Nephron (organoid): ENCODE measurements at regions not wholly inside any gene's neighbourhood (a gene's known extent, or its start where the extent isn't known, plus 50 kb on each side); places are given as distances from the start of the nearest gene placed in this dataset.

Source experiments
- H3K27ac Mint-ChIP-seq, 3 experiments: 2 replicates each; pipeline ENCODE4 v1.8.0; 2020; ENCODE audit warnings: mixed read lengths in 3 of 3, mild to moderate bottlenecking in 2 of 3, moderate library complexity in 1 of 3
- H3K27me3 Mint-ChIP-seq: 2 replicates; pipeline ENCODE4 v1.8.0; 2021; ENCODE audit warnings: low read depth, mild to moderate bottlenecking, moderate library complexity, mixed read lengths
- H3K36me3 Mint-ChIP-seq: 2 replicates; pipeline ENCODE4 v1.8.0; 2020; ENCODE audit warnings: low read depth, mixed read lengths
- H3K4me1 Mint-ChIP-seq: 2 replicates; pipeline ENCODE4 v1.8.0; 2020; ENCODE audit warnings: mixed read lengths
- H3K4me3 Mint-ChIP-seq, 3 experiments: 2 replicates each; pipeline ENCODE4 v1.8.0; 2020; ENCODE audit warnings: mild to moderate bottlenecking in 3 of 3, mixed read lengths in 3 of 3, moderate library complexity in 2 of 3
- H3K9me3 Mint-ChIP-seq: 2 replicates; pipeline ENCODE4 v1.8.0; 2020; ENCODE audit warnings: mixed read lengths
- TF ChIP-seq, protein P1 (sequence below), 3 experiments: fragments of 200-600 bp; sonication (generic); IDR thresholded peaks; one replicate each; pipeline ENCODE4 v1.5.0; 2021; ENCODE audit warnings: antibody characterized with exemption in 3 of 3; ENCODE audit not compliant: unreplicated experiment in 3 of 3

DNA sequence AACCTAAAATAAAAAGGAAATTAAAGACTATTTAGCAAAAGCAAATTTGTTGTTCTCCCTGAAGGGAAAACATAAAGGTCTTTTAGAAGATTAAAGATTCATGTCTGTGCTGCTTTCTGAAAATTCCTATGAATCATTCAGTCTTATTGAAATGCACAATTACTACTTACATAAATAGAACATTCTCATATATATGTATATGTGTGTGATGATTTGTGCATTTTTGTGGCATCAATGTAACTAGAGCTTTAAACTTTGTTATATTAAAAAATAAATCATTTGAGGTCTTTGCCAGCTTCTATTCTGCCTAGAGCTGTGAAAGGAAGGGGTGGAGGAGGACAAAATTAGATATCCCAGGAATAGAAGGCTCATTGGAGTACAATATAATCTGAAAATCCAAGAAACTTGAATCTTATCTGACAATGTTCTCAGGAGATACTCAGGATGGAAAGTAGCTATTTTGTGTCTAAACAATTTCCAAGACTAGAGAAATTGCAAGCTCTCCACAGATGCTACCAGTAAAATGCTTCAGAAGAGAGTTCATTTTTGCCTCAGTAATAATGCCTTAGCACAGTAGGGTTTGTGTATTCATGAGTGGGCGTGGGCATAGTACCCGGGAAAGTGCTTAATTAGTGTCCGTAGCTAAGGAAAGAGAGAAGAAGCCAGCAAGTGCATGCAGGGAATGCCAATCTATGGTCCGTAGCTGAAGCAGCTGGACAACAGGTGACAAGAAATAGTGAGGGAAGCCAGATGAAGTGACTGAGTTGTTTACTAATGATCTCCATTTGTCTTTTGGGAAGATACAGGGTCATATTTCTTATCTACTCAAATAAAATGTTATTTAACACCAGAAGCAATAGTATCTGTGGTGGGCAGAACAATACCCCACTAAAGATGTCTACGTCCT lies 395.5 kb upstream of the NBEA start:
- H3K27me3 Mint-ChIP-seq, result peaks cover 3% of the 10 kb centered on the region

DNA sequence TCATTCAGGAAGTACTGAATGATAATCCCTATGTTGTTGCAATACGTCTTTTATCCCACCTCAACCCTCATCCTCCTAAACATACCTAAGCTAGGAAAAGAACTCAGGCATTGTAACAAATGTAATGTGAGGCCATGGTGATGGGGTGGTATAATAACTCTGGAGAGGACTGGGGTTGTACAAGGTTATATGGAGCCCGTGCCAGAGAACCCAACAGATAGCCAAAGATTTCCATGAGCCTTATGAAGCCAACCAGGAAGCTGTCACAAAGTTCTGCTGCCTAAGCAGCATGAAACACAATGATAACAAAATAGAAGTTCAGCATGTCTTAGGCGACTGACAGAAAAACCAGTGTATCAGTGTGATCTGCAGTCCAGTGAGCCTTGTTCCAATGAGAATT lies 394.1 kb upstream of the NBEA start:
- Mint-ChIP-seq H3K9me3 (no peaks in the 10 kb centered on the region), H3K4me1 (peaks cover 23% of the 10 kb centered on the region), H3K4me3 (no peak overlapping the region), H3K27me3 (peaks cover 3% of the 10 kb centered on the region), H3K27ac (no peak overlapping the region), H3K36me3 (no peaks in the 10 kb centered on the region)
- TF ChIP-seq, protein P1, sequence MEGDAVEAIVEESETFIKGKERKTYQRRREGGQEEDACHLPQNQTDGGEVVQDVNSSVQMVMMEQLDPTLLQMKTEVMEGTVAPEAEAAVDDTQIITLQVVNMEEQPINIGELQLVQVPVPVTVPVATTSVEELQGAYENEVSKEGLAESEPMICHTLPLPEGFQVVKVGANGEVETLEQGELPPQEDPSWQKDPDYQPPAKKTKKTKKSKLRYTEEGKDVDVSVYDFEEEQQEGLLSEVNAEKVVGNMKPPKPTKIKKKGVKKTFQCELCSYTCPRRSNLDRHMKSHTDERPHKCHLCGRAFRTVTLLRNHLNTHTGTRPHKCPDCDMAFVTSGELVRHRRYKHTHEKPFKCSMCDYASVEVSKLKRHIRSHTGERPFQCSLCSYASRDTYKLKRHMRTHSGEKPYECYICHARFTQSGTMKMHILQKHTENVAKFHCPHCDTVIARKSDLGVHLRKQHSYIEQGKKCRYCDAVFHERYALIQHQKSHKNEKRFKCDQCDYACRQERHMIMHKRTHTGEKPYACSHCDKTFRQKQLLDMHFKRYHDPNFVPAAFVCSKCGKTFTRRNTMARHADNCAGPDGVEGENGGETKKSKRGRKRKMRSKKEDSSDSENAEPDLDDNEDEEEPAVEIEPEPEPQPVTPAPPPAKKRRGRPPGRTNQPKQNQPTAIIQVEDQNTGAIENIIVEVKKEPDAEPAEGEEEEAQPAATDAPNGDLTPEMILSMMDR (IDR thresholded peaks at IDR 0.05; ENCODE audit: unreplicated experiment in 3 of 3), result no peak

More for the DNA sequence above, 395.5 kb upstream of the NBEA start:
- TF ChIP-seq, protein P1 (IDR thresholded peaks at IDR 0.05; ENCODE audit: unreplicated experiment in 3 of 3), result no peak
- peak overlapping the region in 1 of 3 experiments; percentile 38 for H3K27ac Mint-ChIP-seq
- H3K36me3 Mint-ChIP-seq, result no peaks in the 10 kb centered on the region
- H3K4me3 Mint-ChIP-seq, result no peak overlapping the region
- H3K9me3 Mint-ChIP-seq, result peaks cover 2% of the 10 kb centered on the region
- H3K4me1 Mint-ChIP-seq, result peaks cover 23% of the 10 kb centered on the region

DNA sequence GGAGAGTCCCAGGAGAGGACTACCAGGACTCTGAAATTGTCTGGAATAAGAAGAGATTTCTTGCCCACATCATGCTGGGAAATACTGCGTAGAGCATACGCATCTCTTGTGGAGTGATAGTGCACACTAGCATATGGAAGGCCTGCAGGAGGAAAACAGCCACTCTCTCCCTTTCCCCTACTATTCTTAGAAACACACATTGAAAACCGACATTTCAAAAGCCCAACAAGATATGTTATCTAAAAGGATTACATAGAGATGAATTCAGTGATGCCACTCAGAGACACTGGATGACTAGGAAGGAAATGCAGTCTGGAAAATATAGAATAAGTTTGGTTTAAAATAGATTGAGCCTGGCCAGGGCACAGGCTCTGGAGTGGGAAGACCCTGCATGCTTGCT lies 388.7 kb upstream of the NBEA start:
- Mint-ChIP-seq H3K9me3 (no peaks in the 10 kb centered on the region), H3K4me3 (no peak overlapping the region), H3K36me3 (no peaks in the 10 kb centered on the region), H3K27me3 (no peaks in the 10 kb centered on the region), H3K27ac (no peak overlapping the region), H3K4me1 (peaks cover 13% of the 10 kb centered on the region)
- TF ChIP-seq, protein P1 (IDR thresholded peaks at IDR 0.05; ENCODE audit: unreplicated experiment in 3 of 3), result no peak

DNA sequence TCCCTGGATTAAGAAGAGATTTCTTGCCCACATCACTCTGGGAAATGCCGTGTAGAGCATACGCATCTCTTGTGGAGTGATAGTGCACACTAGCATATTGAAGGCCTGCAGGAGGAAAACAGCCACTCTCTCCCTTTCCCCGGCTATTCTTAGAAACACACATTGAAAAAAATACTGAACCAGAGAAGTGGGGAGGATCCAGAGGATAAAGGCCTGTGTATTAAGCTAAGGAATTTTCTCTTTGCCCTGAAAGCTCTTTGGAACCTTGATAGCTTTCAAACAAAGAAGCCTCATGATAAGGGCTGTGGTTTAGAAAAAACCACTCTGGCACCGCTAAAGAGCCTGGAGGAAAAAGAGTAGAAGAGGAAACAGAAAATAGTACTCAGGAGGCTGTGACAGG lies 386.1 kb upstream of the NBEA start:
- peak overlapping the region in 1 of 3 experiments; percentile 30 for H3K27ac Mint-ChIP-seq
- no peak overlapping the region for H3K4me3 Mint-ChIP-seq
- H3K27me3 Mint-ChIP-seq, result peaks cover 4% of the 10 kb centered on the region
- H3K4me1 Mint-ChIP-seq, result peaks cover 8% of the 10 kb centered on the region
- H3K9me3 Mint-ChIP-seq, result no peaks in the 10 kb centered on the region
- H3K36me3 Mint-ChIP-seq, result no peaks in the 10 kb centered on the region
- TF ChIP-seq, protein P1 (IDR thresholded peaks at IDR 0.05; ENCODE audit: unreplicated experiment in 3 of 3), result no peak

DNA sequence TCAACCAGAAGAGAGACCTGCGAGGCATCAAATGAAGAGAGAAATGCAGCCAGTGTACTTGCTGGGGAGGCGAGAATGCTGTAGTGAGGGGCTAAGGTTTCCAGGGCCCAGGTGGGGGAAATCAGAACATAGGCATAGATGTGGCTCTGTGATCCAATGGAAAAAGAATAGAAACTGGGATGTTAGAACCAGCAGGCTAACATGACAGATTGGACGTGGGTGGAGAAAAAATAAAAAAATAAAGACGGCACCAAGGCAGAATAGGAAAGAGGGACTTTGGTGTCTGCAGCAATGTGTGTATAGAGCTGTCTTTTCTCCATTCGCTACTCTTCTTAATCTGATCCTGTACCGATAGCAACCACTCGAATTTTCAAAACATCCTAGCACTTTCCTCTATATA lies 381.0 kb upstream of the NBEA start:
- Mint-ChIP-seq H3K4me1 (peaks cover 2% of the 10 kb centered on the region), H3K36me3 (no peaks in the 10 kb centered on the region), H3K27ac (no peak overlapping the region), H3K27me3 (peaks cover 4% of the 10 kb centered on the region), H3K9me3 (peaks cover 2% of the 10 kb centered on the region), H3K4me3 (no peak overlapping the region)
- TF ChIP-seq, protein P1 (IDR thresholded peaks at IDR 0.05; ENCODE audit: unreplicated experiment in 3 of 3), result no peak

GRCh38 chr13:34567597-34567996 lies 374.5 kb upstream of the NBEA start:
- Mint-ChIP-seq H3K4me1 (no peaks in the 10 kb centered on the region), H3K36me3 (no peaks in the 10 kb centered on the region), H3K4me3 (no peak overlapping the region), H3K27ac (no peak overlapping the region), H3K27me3 (peaks cover 4% of the 10 kb centered on the region), H3K9me3 (peaks cover 2% of the 10 kb centered on the region)
- TF ChIP-seq, protein P1 (IDR thresholded peaks at IDR 0.05; ENCODE audit: unreplicated experiment in 3 of 3), result no peak
